Activated CD4-positive, alpha-beta T cell treated with anti-CD3 and anti-CD28 coated beads for 4 hours (primary cell): ENCODE measurements at regions not wholly inside any gene's neighbourhood (a gene's known extent, or its start where the extent isn't known, plus 50 kb on each side); places are given as distances from the start of the nearest gene placed in this dataset.
"Not testable (repeated sequence)": the region's sequence is repeated elsewhere in the genome, so short reads cannot be mapped to it uniquely, and the experiment has no call there.

Experiments used
- DNase-seq, 2 donors: peaks; one replicate each; pipeline ENCODE4 v3.0.0-alpha.2; 2020

DNA sequence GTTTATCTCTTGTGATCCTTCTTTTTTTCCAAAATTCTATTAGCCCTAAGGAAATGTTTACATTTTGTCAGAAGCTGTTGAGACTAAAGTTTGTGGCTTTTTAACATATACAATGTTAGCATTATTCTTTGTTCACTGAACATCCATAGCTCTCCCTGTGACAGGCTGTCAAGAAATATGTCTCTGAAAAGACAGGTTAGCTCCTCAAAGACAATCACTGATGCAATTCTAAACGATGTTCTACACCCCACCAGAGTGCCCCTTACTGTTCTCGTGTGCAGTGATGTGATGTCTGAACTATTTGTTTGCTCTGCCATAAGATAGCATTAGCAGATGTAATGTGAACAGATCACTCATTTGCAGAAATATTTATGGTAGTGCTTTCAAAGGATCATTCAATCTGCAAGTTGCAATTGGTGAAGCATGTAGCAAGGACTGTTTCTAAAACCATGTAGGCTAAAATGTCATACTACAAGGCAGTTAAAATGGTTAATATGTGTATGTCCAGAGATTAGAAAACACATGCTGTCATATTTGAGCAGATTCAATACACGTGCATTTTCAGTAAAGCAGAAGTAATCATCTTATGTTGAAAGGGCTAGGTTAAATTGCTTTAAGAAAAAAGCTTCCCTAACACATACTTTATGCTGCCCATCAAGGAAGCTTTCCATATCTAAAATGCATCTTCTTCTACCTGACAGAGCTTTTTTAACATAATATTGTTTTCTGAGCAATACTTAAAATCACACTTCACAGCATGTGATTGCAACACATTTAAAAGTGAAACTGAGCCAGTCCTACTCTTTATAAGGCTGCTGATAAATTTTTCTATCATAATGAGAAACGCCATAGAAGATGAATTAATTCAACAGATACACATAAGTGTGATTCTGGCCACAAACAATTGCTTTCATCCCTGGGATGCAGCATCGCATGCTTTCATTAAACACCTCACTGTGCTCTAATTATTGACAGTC is 285.7 kb upstream of the UBE2E3 start:
- DNase-seq = no peak

DNA sequence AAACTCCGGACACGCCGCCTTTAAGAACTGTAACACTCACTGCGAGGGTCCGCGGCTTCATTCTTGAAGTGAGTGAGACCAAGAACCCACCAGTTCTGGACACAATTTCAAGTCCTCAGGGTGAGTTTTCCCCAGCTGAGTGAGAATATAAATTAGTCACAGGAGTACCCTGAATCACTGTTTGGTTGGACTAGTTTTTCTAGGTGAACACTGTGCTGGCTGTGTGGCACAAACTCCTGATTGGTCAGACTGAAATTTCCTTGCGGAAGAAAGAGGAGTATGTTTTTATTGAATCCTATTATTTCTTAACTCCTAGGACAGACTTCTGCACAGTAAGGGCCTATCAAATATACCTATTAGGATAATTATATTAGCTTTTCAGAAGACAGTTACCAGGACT is 288.1 kb upstream of the UBE2E3 start:
- no peak for DNase-seq

DNA sequence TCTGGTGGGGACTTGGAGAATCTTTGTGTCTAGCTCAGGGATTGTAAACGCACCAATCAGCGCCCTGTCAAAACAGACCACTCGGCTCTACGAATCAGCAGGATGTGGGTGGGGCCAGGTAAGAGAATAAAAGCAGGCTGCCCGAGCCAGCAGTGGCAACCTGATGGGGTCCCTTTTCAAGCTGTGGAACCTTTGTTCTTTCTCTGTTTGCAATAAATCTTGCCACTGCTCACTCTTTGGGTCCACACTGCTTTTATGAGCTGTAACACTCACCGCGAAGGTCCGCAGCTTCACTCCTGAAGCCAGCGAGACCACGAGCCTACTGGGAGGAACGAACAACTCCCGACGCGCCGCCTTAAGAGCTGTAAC is 288.6 kb upstream of the UBE2E3 start:
- DNase-seq = not testable (repeated sequence)

DNA sequence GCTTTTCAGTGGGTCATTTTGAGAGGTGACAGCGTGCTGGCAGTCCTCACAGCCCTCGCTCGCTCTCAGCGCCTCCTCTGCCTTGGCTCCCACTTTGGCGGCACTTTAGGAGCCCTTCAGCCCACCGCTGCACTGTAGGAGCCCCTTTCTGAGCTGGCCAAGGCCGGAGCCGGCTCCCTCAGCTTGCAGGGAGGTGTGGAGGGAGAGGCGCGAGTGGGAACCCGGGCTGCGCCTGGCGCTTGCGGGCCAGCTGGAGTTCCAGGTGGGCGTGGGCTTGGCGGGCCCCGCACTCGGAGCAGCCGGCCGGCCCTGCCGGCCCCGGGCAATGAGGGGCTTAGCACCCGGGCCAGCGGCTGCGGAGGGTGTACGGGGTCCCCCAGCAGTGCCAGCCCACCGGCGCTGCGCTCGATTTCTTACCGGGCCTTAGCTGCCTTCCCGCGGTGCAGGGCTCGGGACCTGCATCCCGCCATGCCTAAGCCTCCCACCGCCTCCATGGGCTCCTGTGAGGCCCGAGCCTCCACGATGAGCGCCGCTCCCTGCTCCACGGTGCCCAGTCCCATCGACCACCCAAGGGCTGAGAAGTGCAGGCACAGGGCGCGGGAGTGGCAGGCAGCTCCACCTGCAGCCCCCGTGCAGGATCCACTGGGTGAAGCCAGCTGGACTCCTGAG is 289.1 kb upstream of the UBE2E3 start:
- DNase-seq = not testable (repeated sequence)

DNA sequence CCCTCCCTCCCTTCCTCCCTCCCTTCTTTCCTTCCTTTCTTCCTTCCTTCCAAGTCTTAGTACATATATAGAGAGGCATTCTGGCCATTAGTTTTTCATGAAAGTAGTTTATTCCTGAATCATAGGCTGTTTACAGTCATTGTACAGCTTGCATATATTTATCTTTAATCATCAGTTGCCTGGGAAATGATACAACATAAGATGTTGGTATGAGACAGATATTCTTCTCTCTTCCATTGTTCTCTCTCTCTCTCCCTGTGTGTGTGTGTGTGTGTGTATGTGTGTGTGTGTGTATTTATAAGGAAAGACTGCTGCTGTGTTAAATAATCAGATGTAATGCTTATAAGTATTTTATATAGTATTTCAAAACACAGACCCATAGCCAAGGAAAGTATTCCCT is 289.8 kb upstream of the UBE2E3 start:
- no peak for DNase-seq

DNA sequence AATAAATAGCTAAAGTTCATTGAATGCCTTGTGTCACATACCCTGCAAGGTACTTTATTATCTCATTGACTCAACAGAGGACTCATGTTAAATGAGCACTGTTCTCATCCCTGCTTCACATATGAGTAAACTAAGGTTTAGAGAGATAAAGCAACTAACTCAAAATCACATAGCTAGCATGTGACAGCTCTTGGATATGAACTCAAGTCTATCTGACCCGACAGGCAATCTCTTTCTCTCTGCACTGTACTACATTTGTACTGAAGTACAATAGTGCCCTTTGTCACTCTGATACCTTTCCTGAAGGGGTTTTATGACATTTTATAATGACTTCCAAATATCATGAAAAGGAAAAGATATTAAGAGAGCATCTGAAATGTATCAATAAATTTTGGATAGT is 297.5 kb upstream of the UBE2E3 start:
- DNase-seq = no peak

GRCh38 chr2:180679693-180680092 is 300.7 kb upstream of the UBE2E3 start:
- DNase-seq = no peak

DNA sequence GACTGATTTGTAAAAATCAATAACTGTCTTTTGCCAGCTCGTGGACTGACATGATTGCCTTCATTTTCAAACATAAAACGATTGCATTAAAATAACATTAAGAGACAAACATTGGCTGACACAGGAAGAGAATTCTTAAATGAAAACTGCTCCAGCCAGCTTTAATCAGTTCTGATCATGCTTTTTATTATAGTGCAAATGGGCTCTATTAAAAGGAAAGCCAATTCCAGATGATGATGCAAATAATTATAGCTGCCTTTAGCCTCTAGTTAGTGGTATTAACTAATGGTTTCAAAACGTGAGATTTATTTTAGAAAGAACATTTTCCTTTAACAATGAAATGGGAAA is 301.8 kb upstream of the UBE2E3 start:
- DNase-seq = no peak

GRCh38 chr2:180677930-180678624 is 302.3 kb upstream of the UBE2E3 start:
- DNase-seq = no peak

GRCh38 chr2:180677200-180677599 is 303.2 kb upstream of the UBE2E3 start:
- no peak for DNase-seq

DNA sequence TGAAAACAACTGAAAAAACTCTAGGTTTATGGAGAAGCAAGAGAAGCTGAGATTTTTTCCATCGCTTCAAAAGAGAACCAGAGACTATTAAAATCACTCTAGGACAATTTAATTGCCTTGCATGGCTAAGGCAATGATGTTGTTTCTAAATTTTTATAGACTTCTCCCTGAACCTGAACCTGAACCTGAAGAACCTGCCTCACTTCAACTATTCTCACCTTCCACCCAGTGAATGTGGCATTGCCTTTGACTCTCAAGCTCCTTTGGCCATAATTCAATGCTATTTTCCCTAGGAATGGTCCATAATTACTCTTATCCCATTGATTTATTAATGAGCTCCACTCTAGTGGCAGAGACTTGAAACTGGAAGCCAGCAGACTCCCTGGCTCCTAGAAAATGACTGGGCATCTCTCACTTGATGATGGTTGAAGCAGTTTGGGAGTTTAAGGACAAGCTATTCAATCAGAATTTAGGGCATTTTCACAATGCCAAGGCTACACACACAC is 303.8 kb upstream of the UBE2E3 start:
- DNase-seq = no peak

GRCh38 chr2:180675170-180675569 is 305.2 kb upstream of the UBE2E3 start:
- no peak for DNase-seq

GRCh38 chr2:180672377-180672776 is 308.0 kb upstream of the UBE2E3 start:
- DNase-seq = no peak

DNA sequence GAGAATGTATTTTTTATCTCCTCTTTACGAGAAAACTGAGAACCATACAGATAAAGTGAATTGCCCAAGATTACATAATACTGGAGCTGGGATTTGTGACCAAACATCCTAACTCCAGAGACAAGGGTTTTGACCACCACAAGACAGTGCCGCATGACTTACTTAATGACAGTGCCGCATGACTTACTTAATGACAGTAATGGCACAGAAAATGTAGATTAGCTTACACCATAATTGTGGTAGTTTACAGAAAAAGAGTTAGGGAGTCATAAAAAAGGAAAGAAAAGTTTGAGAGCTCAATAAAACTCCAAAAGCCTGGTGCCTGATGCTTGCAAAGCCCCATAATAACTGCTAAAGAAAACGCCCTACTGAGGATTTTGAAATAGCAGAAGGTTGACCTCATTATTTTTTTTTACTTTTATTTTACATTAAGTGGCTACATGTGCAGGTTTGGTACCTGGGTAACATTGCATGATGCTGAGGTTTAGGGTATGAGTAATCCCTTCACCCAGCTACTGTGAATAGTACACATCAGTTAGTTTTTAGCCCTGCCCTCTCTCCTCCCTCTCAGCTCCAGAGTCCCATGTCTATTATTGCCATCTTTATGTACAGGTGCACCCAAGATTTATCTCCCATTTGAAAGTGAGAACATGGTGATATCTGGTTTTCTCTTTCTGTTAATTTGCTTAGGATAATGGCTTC is 310.0 kb upstream of the UBE2E3 start:
- DNase-seq = no peak

- DNase-seq = no peak
These were observed 311.4 kb upstream of the UBE2E3 start for GRCh38 chr2:180669016-180669415.

DNA sequence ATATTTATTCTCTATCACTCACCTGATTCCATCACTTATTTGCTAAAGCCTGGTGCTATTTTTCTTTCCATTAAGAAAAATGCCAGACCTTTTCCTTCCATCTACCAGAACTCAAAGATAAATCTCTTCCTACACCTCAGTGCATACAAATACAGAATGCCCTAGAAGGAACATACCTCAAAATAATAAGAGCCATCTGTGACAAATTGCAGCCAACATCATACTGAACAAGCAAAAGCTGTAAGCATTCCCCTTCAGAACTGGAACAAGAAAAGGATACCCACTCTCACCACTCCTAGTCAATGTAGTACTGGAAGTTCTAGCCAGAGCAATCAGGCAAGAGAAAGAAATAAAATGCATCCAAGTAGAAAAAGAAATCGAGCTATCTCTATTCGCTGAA is 315.9 kb upstream of the UBE2E3 start:
- no peak for DNase-seq

- no peak for DNase-seq
These were observed 317.4 kb upstream of the UBE2E3 start for GRCh38 chr2:180662941-180663471.

- DNase-seq = no peak
These were observed 317.9 kb upstream of the UBE2E3 start for GRCh38 chr2:180662521-180662920.

GRCh38 chr2:180661686-180662030 is 318.7 kb upstream of the UBE2E3 start:
- DNase-seq = no peak

- no peak for DNase-seq
These were observed 319.3 kb upstream of the UBE2E3 start for GRCh38 chr2:180660881-180661685.

DNA sequence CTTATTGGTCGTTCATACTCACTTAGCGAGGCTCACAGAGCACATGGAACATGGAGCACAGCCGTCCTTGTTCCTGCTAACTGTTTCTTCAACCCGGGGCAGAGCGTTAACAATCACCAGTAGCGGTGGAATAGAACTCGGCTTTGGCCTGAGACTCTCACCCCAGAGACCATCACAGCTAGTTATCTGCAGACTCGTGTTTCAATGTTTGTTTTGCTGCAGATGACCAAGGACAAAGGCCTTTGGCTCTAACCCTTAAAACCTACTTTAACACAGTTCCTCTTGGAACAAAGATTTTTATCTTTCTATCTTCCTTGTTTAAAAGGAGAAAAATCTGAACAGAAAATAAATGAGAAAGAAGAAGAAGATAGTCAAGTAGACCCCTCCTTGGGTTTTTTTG is 320.2 kb upstream of the UBE2E3 start:
- DNase-seq = no peak

- no peak for DNase-seq
These were observed 323.4 kb upstream of the UBE2E3 start for GRCh38 chr2:180657054-180657453.
